K562 (cell line): ENCODE measurements at regions not wholly inside any gene's neighbourhood (a gene's known extent, or its start where the extent isn't known, plus 50 kb on each side); places are given as distances from the start of the nearest gene placed in this dataset.

Source experiments
- ATAC-seq: fragments of 200-7000 bp; cut with Tn5 transposase; 3 replicates; pipeline ENCODE4 v1.9.1; 2020; ENCODE audit warnings: moderate library complexity
- BruUV-seq: library from RNA; stranded (reverse); fragments of 400-500 nt; replicated peaks from 2 replicates; lab custom pipeline; 2021; lab: Mats Ljungman, UMichigan
- CTCF ChIA-PET: fragments of 300-600 bp; formaldehyde crosslinking; extraction: SDS; loops from one replicate; lab custom pipeline; 2021; ENCODE audit warnings: low intra/inter-chr PET ratio; lab: Yijun Ruan, JAX
- POLR2A ChIA-PET: fragments of 300-600, 350-650 bp; sonication (Branson Sonifier 250); formaldehyde crosslinking; extraction: SDS; loops from one replicate; lab custom pipeline; 2021; ENCODE audit warnings: antibody characterized with exemption, inconsistent platforms; lab: Yijun Ruan, JAX
- DNase-seq, 4 experiments: peaks; one replicate each; pipeline versions ENCODE4 v3.0.0 to v3.0.0-alpha.2; 2011 to 2018; ENCODE audit warnings: low spot score in 3 of 4, mixed read lengths in 3 of 4; ENCODE audit errors: extremely low read depth in 1 of 4
- FAIRE-seq: peaks from 2 replicates; lab custom pipeline; 2011; peaks lifted over from hg19 to GRCh38; lab: Jason Lieb, UNC
- H2AFZ ChIP-seq: 2 replicates; pipeline ENCODE4 v1.6.0; 2011; ENCODE audit warnings: low read depth, low read length, control low read depth, inconsistent platforms
- H3K27ac ChIP-seq: fragments of 200-600 bp; 3 replicates; pipeline ENCODE4 v1.8.0; 2011; ENCODE audit warnings: low read depth, mild to moderate bottlenecking, control low read depth, inconsistent platforms, low read length, moderate library complexity, mixed read lengths; ENCODE audit errors: extremely low read depth
- H3K27me3 ChIP-seq, 2 experiments: fragments of 300-600 bp in 1 of 2; 2 replicates in 1 of 2; 3 replicates in 1 of 2; pipeline versions ENCODE4 v1.6.0 to v1.8.0; 2011; ENCODE audit warnings: inconsistent platforms in 2 of 2, low read length in 2 of 2, mild to moderate bottlenecking in 1 of 2, mixed read lengths in 1 of 2, moderate library complexity in 1 of 2; ENCODE audit not compliant: control insufficient read depth in 2 of 2, insufficient read depth in 2 of 2
- H3K36me3 ChIP-seq: fragments of 300-600 bp; 3 replicates; pipeline ENCODE4 v1.8.0; 2011; ENCODE audit warnings: mild to moderate bottlenecking, low read length, inconsistent platforms; ENCODE audit not compliant: control insufficient read depth, insufficient read depth
- H3K4me1 ChIP-seq, 2 experiments: fragments of 200-600 bp in 1 of 2; replicated peaks in 1 of 2; 2 replicates in 1 of 2; 3 replicates in 1 of 2; pipeline versions ENCODE4 v1.5.1 to v1.8.0; 2011; ENCODE audit warnings: inconsistent platforms in 2 of 2, low read length in 2 of 2, mild to moderate bottlenecking in 1 of 2, mixed read lengths in 1 of 2, moderate library complexity in 1 of 2; ENCODE audit not compliant: control insufficient read depth in 2 of 2, insufficient read depth in 2 of 2
- H3K4me2 ChIP-seq: 2 replicates; pipeline ENCODE4 v1.6.1; 2011; ENCODE audit warnings: low read length, control low read depth, inconsistent platforms, mixed read lengths; ENCODE audit not compliant: insufficient read depth
- H3K4me3 ChIP-seq: fragments of 200-600 bp; sonication (generic), shearing (Covaris generic); 2 replicates; pipeline ENCODE4 v1.5.1; 2016; ENCODE audit warnings: control low read depth, inconsistent platforms
- H3K79me2 ChIP-seq: fragments of 200-600 bp; 3 replicates; pipeline ENCODE4 v1.8.0; 2011; ENCODE audit warnings: low read length, inconsistent platforms; ENCODE audit not compliant: control insufficient read depth, insufficient read depth
- H3K9ac ChIP-seq, 2 experiments: 2 replicates each; pipeline versions ENCODE4 v1.6.0 to v1.6.1; 2011; ENCODE audit warnings: low read depth in 2 of 2, low read length in 2 of 2, control low read depth in 1 of 2, inconsistent platforms in 1 of 2, mild to moderate bottlenecking in 1 of 2, mixed read lengths in 1 of 2; ENCODE audit not compliant: insufficient read depth in 1 of 2
- H3K9me1 ChIP-seq: one replicate; pipeline ENCODE4 v1.6.0; 2011; ENCODE audit warnings: inconsistent platforms, mild to moderate bottlenecking, low read length, moderate library complexity; ENCODE audit not compliant: control insufficient read depth, insufficient read depth
- H3K9me3 ChIP-seq: replicated peaks from 2 replicates; pipeline ENCODE4 v1.5.1; 2011; ENCODE audit warnings: low read depth, low read length, inconsistent platforms; ENCODE audit not compliant: control insufficient read depth, insufficient read depth
- H4K20me1 ChIP-seq: replicated peaks from 2 replicates; pipeline ENCODE4 v1.6.1; 2011; ENCODE audit warnings: low read length, inconsistent platforms, mixed read lengths; ENCODE audit not compliant: control insufficient read depth, insufficient read depth
- ETS1 ChIP-seq: conservative IDR thresholded peaks from 2 replicates; pipeline ENCODE4 v1.6.1; 2011; ENCODE audit warnings: low read depth, mild to moderate bottlenecking, low read length; ENCODE audit not compliant: control insufficient read depth
- HDAC2 ChIP-seq: fragments of 450-650 bp; IDR thresholded peaks from 2 replicates; pipeline ENCODE4 v1.6.1; 2016; ENCODE audit warnings: mild to moderate bottlenecking
- HDAC3 ChIP-seq: fragments of 450-650 bp; IDR thresholded peaks from 2 replicates; pipeline ENCODE4 v1.6.1; 2018; ENCODE audit warnings: borderline replicate concordance, mild to moderate bottlenecking, moderate library complexity; ENCODE audit not compliant: partially characterized antibody
- MEF2D ChIP-seq: conservative IDR thresholded peaks from 2 replicates; pipeline ENCODE4 v1.6.1; 2016; ENCODE audit warnings: low read depth, missing genetic modification characterization, missing compliant biosample characterization
- NFE2 ChIP-seq: IDR thresholded peaks from 2 replicates; pipeline ENCODE4 v1.6.1; 2014; ENCODE audit warnings: antibody characterized with exemption, low read depth
- NFYB ChIP-seq: IDR thresholded peaks from 2 replicates; pipeline ENCODE4 v1.6.1; 2011; ENCODE audit warnings: mild to moderate bottlenecking, moderate library complexity; ENCODE audit not compliant: insufficient read length; ENCODE audit errors: extremely low read depth
- REST ChIP-seq, 2 experiments: fragments of 450-650 bp; formaldehyde crosslinking in 1 of 2; IDR thresholded peaks; 2 replicates each; pipeline versions ENCODE4 v1.4.0 to v1.6.1; 2014 to 2020; ENCODE audit warnings: mild to moderate bottlenecking in 2 of 2, borderline replicate concordance in 1 of 2, low read depth in 1 of 2
- ZNF445 ChIP-seq: fragments of 250-450 bp; sonication (Bioruptor Pico); IDR thresholded peaks from 2 replicates; pipeline ENCODE4 v1.4.0; 2020; ENCODE audit warnings: low read depth, mild to moderate bottlenecking, moderate library complexity
- ZZZ3 ChIP-seq: fragments of 450-650 bp; IDR thresholded peaks from 2 replicates; pipeline ENCODE4 v1.6.1; 2016; ENCODE audit warnings: antibody characterized with exemption, mild to moderate bottlenecking, moderate library complexity
- WGBS: fragments of 100-300 bp; shearing (Covaris generic); methylation state at CpG from one replicate; pipeline ENCODE4 v1.1.6; 2016; ENCODE audit warnings: low coverage, mixed read lengths; ENCODE audit not compliant: insufficient coverage; ENCODE audit errors: missing lambda C conversion rate; 5-methylcytosine and 5-hydroxymethylcytosine counted together
- in situ Hi-C: fragments of 300-500 bp; cut with MboI; formaldehyde crosslinking; loops from 4 replicates; pipeline ENCODE4 v1.15.0; 2018; ENCODE audit warnings: inconsistent platforms, mixed read lengths
- intact Hi-C: fragments of 100-400 bp; cut with micrococcal nuclease; formaldehyde crosslinking; loops from 2 replicates; pipeline ENCODE4 v1.14.2; 2022
- TF ChIP-seq, protein P1 (sequence below): sonication (generic); formaldehyde crosslinking; IDR thresholded peaks from 2 replicates; pipeline ENCODE4 v1.8.0; 2022; ENCODE audit warnings: mild to moderate bottlenecking, missing genetic modification reagents, borderline replicate concordance

DNA sequence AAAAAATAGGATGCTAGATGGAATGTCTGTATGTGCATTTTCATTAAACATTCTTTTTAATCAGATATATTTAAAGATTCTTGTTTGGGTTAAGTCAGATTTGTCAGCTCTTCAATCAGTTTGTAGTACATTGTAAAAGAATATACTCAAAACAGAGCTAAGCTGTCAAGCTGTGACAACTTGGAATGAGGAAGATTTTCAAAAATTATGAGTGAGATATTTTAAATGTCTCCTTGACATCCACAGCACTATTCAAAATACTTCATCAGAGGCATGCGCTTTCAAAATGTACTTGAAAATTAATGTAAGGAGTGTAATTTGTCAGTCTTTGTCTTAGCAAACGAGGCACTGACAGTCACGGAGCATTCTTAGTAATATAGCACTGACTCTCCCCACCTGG lies 182.0 kb downstream of the MAT2B start:
- Histone ChIP-seq H3K27me3 (no peaks in the 10 kb centered on the region), H3K27ac (no peak overlapping the region), H3K4me3 (no peak overlapping the region), H3K9me1 (no peaks in the 10 kb centered on the region), H3K36me3 (no peaks in the 10 kb centered on the region), H4K20me1 (no peaks in the 10 kb centered on the region), H3K4me1 (no peaks in the 10 kb centered on the region), H3K79me2 (no peaks in the 10 kb centered on the region), H3K9ac (no peak overlapping the region), H2AFZ (no peak overlapping the region), H3K9me3 (no peaks in the 10 kb centered on the region), H3K4me2 (no peak overlapping the region)
- no peak for ATAC-seq
- BruUV-seq, result no TSS peak
- intact Hi-C loops, result no loop called here
- ChIA-PET POLR2A (no interaction called here), CTCF (no interaction called here)
- DNase-seq, result no peak
- no peak for FAIRE-seq
- no peak for TF ChIP-seq ZZZ3
- TF ChIP-seq NFE2, result no peak
- no peak for TF ChIP-seq MEF2D
- no peak for TF ChIP-seq HDAC2
- TF ChIP-seq, protein P1, sequence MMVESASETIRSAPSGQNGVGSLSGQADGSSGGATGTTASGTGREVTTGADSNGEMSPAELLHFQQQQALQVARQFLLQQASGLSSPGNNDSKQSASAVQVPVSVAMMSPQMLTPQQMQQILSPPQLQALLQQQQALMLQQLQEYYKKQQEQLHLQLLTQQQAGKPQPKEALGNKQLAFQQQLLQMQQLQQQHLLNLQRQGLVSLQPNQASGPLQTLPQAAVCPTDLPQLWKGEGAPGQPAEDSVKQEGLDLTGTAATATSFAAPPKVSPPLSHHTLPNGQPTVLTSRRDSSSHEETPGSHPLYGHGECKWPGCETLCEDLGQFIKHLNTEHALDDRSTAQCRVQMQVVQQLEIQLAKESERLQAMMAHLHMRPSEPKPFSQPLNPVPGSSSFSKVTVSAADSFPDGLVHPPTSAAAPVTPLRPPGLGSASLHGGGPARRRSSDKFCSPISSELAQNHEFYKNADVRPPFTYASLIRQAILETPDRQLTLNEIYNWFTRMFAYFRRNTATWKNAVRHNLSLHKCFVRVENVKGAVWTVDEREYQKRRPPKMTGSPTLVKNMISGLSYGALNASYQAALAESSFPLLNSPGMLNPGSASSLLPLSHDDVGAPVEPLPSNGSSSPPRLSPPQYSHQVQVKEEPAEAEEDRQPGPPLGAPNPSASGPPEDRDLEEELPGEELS (CRISPR knock-in tag), result no peak
- no peak for TF ChIP-seq ZNF445 (CRISPR knock-in tag)
- no peak for TF ChIP-seq REST (IDR thresholded peaks at IDR 0.05; ENCODE audit: borderline replicate concordance)
- no peak for TF ChIP-seq REST (CRISPR knock-in tag; IDR thresholded peaks at IDR 0.05; ENCODE audit: low read depth)
- TF ChIP-seq NFYB, result no peak
- no peak for TF ChIP-seq HDAC3
- TF ChIP-seq ETS1, result no peak
- 0% methylated on average over 3 of the region's 3 CpGs for WGBS
- in situ Hi-C loops, result no loop called here
